Cardiac muscle cell (in vitro differentiated cells and primary cell): ENCODE measurements at regions not wholly inside any gene's neighbourhood (a gene's known extent, or its start where the extent isn't known, plus 50 kb on each side); places are given as distances from the start of the nearest gene placed in this dataset.
A peak's percentile ranks its signal among the peaks of the same experiment; 100 is the strongest.

Source experiments
- DNase-seq, 2 donors: peaks; one replicate each; pipeline versions ENCODE4 v3.0.0 to v3.0.0-alpha.2; 2010 to 2017; ENCODE audit warnings: low read depth in 1 of 2, low spot score in 1 of 2
- H3K27ac ChIP-seq: fragments of 200-600 bp; sonication (generic); 2 replicates; pipeline ENCODE4 v1.5.1; 2016
- H3K27me3 ChIP-seq: fragments of 200-600 bp; sonication (generic); 2 replicates; pipeline ENCODE4 v1.6.0; 2016; ENCODE audit warnings: control low read depth
- H3K36me3 ChIP-seq: fragments of 200-600 bp; sonication (generic); 2 replicates; pipeline ENCODE4 v1.5.1; 2016; ENCODE audit warnings: control low read depth
- H3K4me1 ChIP-seq: fragments of 200-600 bp; sonication (generic); 2 replicates; pipeline ENCODE4 v1.8.1; 2017; ENCODE audit warnings: low read depth, mild to moderate bottlenecking, mixed run types
- H3K4me3 ChIP-seq: fragments of 200-600 bp; sonication (generic); 2 replicates; pipeline ENCODE4 v1.5.1; 2016; ENCODE audit warnings: mild to moderate bottlenecking
- H3K9me3 ChIP-seq: fragments of 200-600 bp; sonication (generic); 2 replicates; pipeline ENCODE4 v1.5.1; 2017; ENCODE audit warnings: low read depth, mild to moderate bottlenecking, control low read depth
- TF ChIP-seq, protein P1 (sequence below): IDR thresholded peaks from 2 replicates; pipeline ENCODE4 v1.5.1; 2012; ENCODE audit warnings: low read depth, mild to moderate bottlenecking, low read length

- Histone ChIP-seq H3K9me3 (no peaks in the 10 kb centered on the region), H3K4me1 (no peaks in the 10 kb centered on the region), H3K27me3 (no peaks in the 10 kb centered on the region), H3K4me3 (no peak overlapping the region), H3K27ac (no peak overlapping the region), H3K36me3 (no peaks in the 10 kb centered on the region)
- TF ChIP-seq, protein P1, sequence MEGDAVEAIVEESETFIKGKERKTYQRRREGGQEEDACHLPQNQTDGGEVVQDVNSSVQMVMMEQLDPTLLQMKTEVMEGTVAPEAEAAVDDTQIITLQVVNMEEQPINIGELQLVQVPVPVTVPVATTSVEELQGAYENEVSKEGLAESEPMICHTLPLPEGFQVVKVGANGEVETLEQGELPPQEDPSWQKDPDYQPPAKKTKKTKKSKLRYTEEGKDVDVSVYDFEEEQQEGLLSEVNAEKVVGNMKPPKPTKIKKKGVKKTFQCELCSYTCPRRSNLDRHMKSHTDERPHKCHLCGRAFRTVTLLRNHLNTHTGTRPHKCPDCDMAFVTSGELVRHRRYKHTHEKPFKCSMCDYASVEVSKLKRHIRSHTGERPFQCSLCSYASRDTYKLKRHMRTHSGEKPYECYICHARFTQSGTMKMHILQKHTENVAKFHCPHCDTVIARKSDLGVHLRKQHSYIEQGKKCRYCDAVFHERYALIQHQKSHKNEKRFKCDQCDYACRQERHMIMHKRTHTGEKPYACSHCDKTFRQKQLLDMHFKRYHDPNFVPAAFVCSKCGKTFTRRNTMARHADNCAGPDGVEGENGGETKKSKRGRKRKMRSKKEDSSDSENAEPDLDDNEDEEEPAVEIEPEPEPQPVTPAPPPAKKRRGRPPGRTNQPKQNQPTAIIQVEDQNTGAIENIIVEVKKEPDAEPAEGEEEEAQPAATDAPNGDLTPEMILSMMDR, result no peak
- peak in 1 of 2 donors; percentile 67 for DNase-seq
These were observed 269.3 kb downstream of the TTC32 start for GRCh38 chr2:19632403-19632991.

DNA sequence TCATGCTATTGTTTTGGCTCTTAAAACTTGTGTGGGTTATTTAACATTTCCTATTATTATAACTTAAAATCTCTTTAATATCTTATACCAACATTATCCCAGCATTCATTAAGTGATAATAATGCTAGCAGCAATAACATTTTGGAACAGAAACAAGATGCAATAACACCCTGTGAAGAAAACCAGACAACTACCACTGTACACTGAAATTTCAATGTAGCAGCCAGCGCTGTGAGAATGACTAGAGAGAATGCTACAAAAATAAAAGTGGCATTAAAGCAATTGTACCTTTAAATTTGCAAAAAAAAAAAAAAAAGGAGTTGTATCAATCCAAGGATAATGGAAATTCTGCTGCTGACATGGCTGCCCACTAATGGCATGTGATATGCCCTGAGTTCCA is 269.9 kb downstream of the TTC32 start:
- H3K27me3 ChIP-seq, result no peaks in the 10 kb centered on the region
- H3K4me3 ChIP-seq, result no peak overlapping the region
- H3K36me3 ChIP-seq, result no peaks in the 10 kb centered on the region
- no peaks in the 10 kb centered on the region for H3K4me1 ChIP-seq
- DNase-seq, result no peak
- no peaks in the 10 kb centered on the region for H3K9me3 ChIP-seq
- H3K27ac ChIP-seq, result no peak overlapping the region
- TF ChIP-seq, protein P1, result no peak

DNA sequence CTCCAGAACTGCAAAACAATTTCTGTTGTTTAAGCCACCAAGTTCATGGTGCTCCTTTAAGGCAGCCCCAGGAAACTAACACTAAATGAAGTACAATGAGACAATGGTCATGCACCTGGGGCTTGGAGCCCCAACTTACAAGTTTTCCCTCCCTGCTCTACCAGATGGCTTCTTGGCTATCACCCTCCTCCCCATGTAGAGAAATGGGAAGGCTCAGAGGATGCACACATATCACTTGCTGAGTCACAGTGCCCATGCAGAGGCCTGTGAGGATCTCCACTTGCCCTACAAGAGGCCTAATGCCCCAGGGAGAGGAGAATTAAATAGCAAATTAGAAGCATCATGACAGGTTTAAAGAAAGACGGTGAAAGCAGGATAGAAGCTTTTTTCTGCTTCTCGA is 270.9 kb downstream of the TTC32 start:
- Histone ChIP-seq H3K4me3 (no peak overlapping the region), H3K27me3 (no peaks in the 10 kb centered on the region), H3K4me1 (no peaks in the 10 kb centered on the region), H3K36me3 (no peaks in the 10 kb centered on the region), H3K9me3 (no peaks in the 10 kb centered on the region), H3K27ac (no peak overlapping the region)
- TF ChIP-seq, protein P1, result no peak
- no peak for DNase-seq

- Histone ChIP-seq H3K27me3 (no peaks in the 10 kb centered on the region), H3K9me3 (no peaks in the 10 kb centered on the region), H3K27ac (no peak overlapping the region), H3K36me3 (no peaks in the 10 kb centered on the region), H3K4me1 (no peaks in the 10 kb centered on the region), H3K4me3 (no peak overlapping the region)
- TF ChIP-seq, protein P1, result no peak
- no peak for DNase-seq
These were observed 268.9 kb upstream of the OSR1 start for GRCh38 chr2:19627359-19627758.

DNA sequence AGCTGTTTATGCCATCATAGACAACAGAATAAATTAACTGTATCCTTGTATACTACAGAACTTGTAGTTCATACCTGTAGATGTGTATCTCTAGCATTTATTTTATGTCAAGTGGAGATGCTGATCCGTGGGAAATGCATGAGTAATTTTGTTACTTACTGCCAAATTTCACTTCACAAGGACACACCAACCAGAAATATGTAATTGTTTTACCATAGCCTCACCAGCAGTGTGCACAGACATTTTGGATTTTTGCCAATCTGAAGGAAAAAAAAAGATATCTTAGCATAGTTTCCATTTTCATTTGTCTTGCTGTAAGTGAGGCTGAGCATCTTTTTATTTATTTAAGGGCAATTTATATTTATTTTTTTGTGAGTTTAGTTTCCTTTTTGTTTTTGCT is 265.1 kb upstream of the OSR1 start:
- Histone ChIP-seq H3K27me3 (no peaks in the 10 kb centered on the region), H3K36me3 (no peaks in the 10 kb centered on the region), H3K4me3 (no peak overlapping the region), H3K27ac (no peak overlapping the region), H3K4me1 (no peaks in the 10 kb centered on the region), H3K9me3 (no peaks in the 10 kb centered on the region)
- TF ChIP-seq, protein P1, result no peak
- DNase-seq, result peak in 1 of 2 donors; percentile 84
